ENCODE measurements at regions not wholly inside any gene's neighbourhood (a gene's known extent, or its start where the extent isn't known, plus 50 kb on each side); places are given as distances from the start of the nearest gene placed in this dataset.

DNA sequence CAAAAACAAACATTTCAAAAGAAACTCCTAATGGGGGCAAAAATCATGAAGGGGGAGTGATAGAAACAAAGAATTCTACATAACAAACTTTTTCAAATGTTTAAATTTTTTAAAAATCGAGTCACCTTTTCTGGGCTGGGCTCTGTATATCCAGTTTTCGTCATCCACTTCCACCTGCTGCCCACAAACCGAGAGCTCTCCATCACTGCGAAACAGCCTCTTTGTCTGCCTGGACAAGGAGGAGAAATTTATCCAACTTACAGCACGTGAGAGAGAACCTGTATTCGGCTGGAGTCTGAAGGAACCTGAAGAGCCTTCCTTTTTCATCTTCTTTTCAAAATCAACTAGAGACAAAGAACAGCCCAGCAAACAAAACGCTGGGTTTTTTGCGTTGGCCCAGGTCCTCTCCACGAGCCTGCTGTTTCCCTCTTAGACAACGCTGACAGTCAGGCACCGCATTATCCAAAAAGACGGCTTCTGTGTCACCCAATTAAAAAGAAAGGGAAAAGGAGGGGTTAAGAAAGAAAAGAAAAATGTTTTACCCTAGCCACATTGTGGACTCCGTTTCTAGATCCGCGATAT is 72.4 kb upstream of the NHSL1 start:
- peaks cover 0 to 26% (median 0%) of the 10 kb centered on the region in 7 donors for H3K27me3 ChIP-seq (replicated peaks in 1 of 7)
- DNase-seq, result no peak
- H3K9me3 ChIP-seq, result no peaks in the 10 kb centered on the region
- 59 to 75% (median 62%) methylated on average over 15 of the region's 15 CpGs for WGBS, 5 donors
- H3K4me1 ChIP-seq, result peaks cover 0 to 11% (median 0%) of the 10 kb centered on the region in 6 donors
- no peak overlapping the region for H3K27ac ChIP-seq
- no peak for TF ChIP-seq POLR2A (IDR thresholded peaks at IDR 0.05)
- no peak for TF ChIP-seq POLR2AphosphoS5 (IDR thresholded peaks at IDR 0.05)
- TF ChIP-seq, protein P1, sequence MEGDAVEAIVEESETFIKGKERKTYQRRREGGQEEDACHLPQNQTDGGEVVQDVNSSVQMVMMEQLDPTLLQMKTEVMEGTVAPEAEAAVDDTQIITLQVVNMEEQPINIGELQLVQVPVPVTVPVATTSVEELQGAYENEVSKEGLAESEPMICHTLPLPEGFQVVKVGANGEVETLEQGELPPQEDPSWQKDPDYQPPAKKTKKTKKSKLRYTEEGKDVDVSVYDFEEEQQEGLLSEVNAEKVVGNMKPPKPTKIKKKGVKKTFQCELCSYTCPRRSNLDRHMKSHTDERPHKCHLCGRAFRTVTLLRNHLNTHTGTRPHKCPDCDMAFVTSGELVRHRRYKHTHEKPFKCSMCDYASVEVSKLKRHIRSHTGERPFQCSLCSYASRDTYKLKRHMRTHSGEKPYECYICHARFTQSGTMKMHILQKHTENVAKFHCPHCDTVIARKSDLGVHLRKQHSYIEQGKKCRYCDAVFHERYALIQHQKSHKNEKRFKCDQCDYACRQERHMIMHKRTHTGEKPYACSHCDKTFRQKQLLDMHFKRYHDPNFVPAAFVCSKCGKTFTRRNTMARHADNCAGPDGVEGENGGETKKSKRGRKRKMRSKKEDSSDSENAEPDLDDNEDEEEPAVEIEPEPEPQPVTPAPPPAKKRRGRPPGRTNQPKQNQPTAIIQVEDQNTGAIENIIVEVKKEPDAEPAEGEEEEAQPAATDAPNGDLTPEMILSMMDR (IDR thresholded peaks at IDR 0.05 in 8 of 11, conservative IDR thresholded peaks at IDR 0.05 in 3 of 11), result no peak
- H3K36me3 ChIP-seq, result no peaks in the 10 kb centered on the region
- H3K4me3 ChIP-seq, result peak overlapping the region in 1 of 8 donors; percentile 21
- intact Hi-C loops (cut with DNase I; ENCODE audit: low total_unique reads), result no loop called here

DNA sequence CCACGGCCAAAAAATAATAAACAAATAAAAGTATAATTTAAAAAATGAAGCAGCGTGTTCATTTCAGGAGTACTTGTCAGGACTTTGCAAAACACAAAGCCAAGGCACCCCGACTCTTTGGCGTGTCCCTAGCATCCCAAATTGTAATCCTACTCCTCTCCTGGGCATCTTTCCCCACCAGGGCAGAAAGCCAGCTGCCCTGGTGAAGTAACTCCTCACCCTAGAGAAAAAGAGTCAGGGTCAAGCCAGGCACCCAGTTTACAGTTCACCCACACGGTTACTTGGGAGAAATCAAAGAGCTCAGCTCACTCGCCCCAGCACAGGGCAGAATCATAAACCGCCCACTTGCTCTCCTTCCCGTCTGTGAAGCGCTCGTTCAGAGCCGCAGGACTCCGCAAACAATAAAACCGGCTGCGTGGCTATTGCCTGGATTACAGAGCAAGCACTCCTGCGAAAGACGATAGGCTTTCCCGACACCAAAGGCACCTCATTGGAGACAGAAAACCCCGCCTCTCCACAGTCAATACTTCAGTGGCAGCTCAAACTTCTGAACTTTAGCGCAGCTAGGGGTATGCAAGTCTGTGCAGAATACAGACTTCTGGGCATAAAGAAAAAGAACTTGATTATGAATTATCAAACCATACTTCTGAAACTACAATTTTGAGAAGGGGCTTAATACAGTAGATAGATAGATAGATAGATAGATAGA is 73.0 kb upstream of the NHSL1 start:
- H3K27me3 ChIP-seq (replicated peaks in 1 of 7), result peaks cover 0 to 26% (median 0%) of the 10 kb centered on the region in 7 donors
- WGBS, 5 donors, result 14 to 20% (median 16%) methylated on average over 19 of the region's 19 CpGs
- H3K27ac ChIP-seq, result no peak overlapping the region
- no peaks in the 10 kb centered on the region for H3K36me3 ChIP-seq
- TF ChIP-seq, protein P1 (IDR thresholded peaks at IDR 0.05 in 8 of 11, conservative IDR thresholded peaks at IDR 0.05 in 3 of 11), result no peak
- TF ChIP-seq POLR2AphosphoS5 (IDR thresholded peaks at IDR 0.05), result no peak
- TF ChIP-seq POLR2A (IDR thresholded peaks at IDR 0.05), result no peak
- intact Hi-C loops (cut with DNase I; ENCODE audit: low total_unique reads), result no loop called here
- H3K4me3 ChIP-seq, result peak overlapping the region in 2 of 8 donors; percentile 11 to 21
- DNase-seq, result no peak
- peaks cover 0 to 11% (median 0%) of the 10 kb centered on the region in 6 donors for H3K4me1 ChIP-seq
- no peaks in the 10 kb centered on the region for H3K9me3 ChIP-seq

DNA sequence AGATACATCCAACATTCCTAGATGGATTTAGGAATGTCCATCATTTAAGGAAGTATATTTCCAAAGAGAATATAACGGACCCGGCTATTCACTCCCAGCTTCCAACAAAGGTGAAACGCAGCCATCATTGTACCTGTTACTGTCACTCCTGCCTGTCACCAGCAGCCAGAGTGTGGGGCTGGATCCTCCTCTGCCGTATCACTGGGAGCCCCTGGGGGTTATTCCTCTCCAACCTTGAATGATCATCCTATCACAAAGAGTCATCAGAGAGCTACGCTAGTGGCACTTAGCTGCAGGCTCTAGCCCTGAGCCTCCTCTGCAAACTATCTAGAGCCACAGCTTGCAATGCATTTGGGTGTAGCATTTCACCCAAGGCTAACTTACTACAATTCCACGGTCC is 73.6 kb upstream of the NHSL1 start:
- Histone ChIP-seq H3K36me3 (no peaks in the 10 kb centered on the region), H3K4me3 (no peak overlapping the region), H3K27me3 (replicated peaks in 1 of 7) (peaks cover 0 to 26% (median 0%) of the 10 kb centered on the region in 7 donors), H3K9me3 (no peaks in the 10 kb centered on the region), H3K27ac (no peak overlapping the region), H3K4me1 (peaks cover 0 to 11% (median 0%) of the 10 kb centered on the region in 6 donors)
- no peak for DNase-seq
- intact Hi-C loops (cut with DNase I; ENCODE audit: low total_unique reads), result no loop called here
- TF ChIP-seq, protein P1 (IDR thresholded peaks at IDR 0.05 in 8 of 11, conservative IDR thresholded peaks at IDR 0.05 in 3 of 11), result no peak
- TF ChIP-seq POLR2AphosphoS5 (IDR thresholded peaks at IDR 0.05), result no peak
- no peak for TF ChIP-seq POLR2A (IDR thresholded peaks at IDR 0.05)
- 77 to 90% (median 86%) methylated on average over 6 of the region's 6 CpGs for WGBS, 5 donors

DNA sequence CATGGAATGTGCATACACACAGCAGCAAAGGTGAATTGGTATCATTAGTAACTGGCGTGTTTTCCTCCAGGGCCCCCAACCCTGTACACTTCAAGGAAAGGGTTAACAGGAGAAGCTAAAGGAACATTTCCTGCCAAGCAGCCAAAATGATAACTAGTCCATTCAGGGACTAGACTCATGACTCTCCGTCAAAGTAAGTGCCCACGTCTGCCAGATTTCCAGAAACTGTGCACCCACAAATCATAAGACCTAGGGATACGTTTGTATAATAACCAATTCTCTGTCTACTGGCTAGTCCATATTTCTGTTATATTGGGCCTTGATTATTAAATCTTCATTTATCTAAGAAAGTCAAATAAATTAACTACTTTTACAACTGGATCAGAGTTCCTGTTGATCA is 76.0 kb upstream of the NHSL1 start:
- Histone ChIP-seq H3K9me3 (no peaks in the 10 kb centered on the region), H3K4me3 (no peak overlapping the region), H3K4me1 (peaks cover 0 to 11% (median 0%) of the 10 kb centered on the region in 6 donors), H3K36me3 (no peaks in the 10 kb centered on the region), H3K27me3 (replicated peaks in 1 of 7) (peaks cover 0 to 20% (median 0%) of the 10 kb centered on the region in 7 donors), H3K27ac (no peak overlapping the region)
- intact Hi-C loops (cut with DNase I; ENCODE audit: low total_unique reads), result no loop called here
- no peak for DNase-seq
- 64 to 89% (median 75%) methylated on average over 4 of the region's 4 CpGs for WGBS, 5 donors
- TF ChIP-seq POLR2AphosphoS5 (IDR thresholded peaks at IDR 0.05) (no peak), POLR2A (IDR thresholded peaks at IDR 0.05) (no peak)
- TF ChIP-seq, protein P1 (IDR thresholded peaks at IDR 0.05 in 8 of 11, conservative IDR thresholded peaks at IDR 0.05 in 3 of 11), result no peak

All from spleen (tissue), 11 donors.